Body of pancreas (tissue), 4 donors: ENCODE measurements at regions not wholly inside any gene's neighbourhood (a gene's known extent, or its start where the extent isn't known, plus 50 kb on each side); places are given as distances from the start of the nearest gene placed in this dataset.

Source experiments
- ATAC-seq: fragments of 150-250 bp; one replicate; pipeline ENCODE4 v1.9.1; 2016
- DNase-seq, 4 donors: peaks; one replicate each; pipeline ENCODE4 v3.0.0-alpha.2; 2019
- H3K27ac ChIP-seq, 4 donors: fragments of 200-600 bp; sonication (generic); 1 replicate in 3 of 4; 2 replicates in 1 of 4; pipeline versions ENCODE4 v1.5.1 to v1.6.1; 2016 to 2019; ENCODE audit warnings: mild to moderate bottlenecking in 1 of 4, mixed read lengths in 1 of 4, moderate library complexity in 1 of 4
- H3K27me3 ChIP-seq, 2 donors: fragments of 200-600 bp; sonication (generic); one replicate each; pipeline ENCODE4 v1.6.0; 2016; ENCODE audit warnings: mild to moderate bottlenecking in 1 of 2
- H3K36me3 ChIP-seq, 2 donors: fragments of 200-600 bp; sonication (generic); replicated peaks in 1 of 2; 2 replicates each; pipeline ENCODE4 v1.5.1; 2016; ENCODE audit warnings: low read depth in 2 of 2; ENCODE audit not compliant: insufficient read depth in 1 of 2
- H3K4me1 ChIP-seq: fragments of 200-600 bp; sonication (generic); one replicate; pipeline ENCODE4 v1.6.0; 2016
- H3K4me3 ChIP-seq, 2 donors: fragments of 200-600 bp; sonication (generic); 1 replicate in 1 of 2; 2 replicates in 1 of 2; pipeline ENCODE4 v1.5.1; 2016 to 2019
- H3K9me3 ChIP-seq, 3 donors: fragments of 200-600 bp; sonication (generic); 1 replicate in 2 of 3; 2 replicates in 1 of 3; pipeline ENCODE4 v1.5.1; 2016
- POLR2A ChIP-seq, 3 donors: fragments of 450-650 bp; IDR thresholded peaks; one replicate each; pipeline ENCODE4 v1.6.1; 2016; ENCODE audit warnings: antibody characterized with exemption in 3 of 3, mild to moderate bottlenecking in 2 of 3
- WGBS, 2 donors: methylation state at CpG; one replicate each; pipeline ENCODE4 v1.1.5; 2017; 5-methylcytosine and 5-hydroxymethylcytosine counted together
- intact Hi-C: fragments of 100-400 bp; cut with DNase I; formaldehyde crosslinking; loops from one replicate; pipeline ENCODE4 v1.15.1; 2023
- TF ChIP-seq, protein P1 (sequence below), 7 experiments: fragments of 450-650 bp in 4 of 7; fragments of 200-600 bp in 3 of 7; sonication (generic) in 3 of 7; IDR thresholded peaks; one replicate each; pipeline ENCODE4 v1.5.1; 2016 to 2019; ENCODE audit warnings: antibody characterized with exemption in 7 of 7

DNA sequence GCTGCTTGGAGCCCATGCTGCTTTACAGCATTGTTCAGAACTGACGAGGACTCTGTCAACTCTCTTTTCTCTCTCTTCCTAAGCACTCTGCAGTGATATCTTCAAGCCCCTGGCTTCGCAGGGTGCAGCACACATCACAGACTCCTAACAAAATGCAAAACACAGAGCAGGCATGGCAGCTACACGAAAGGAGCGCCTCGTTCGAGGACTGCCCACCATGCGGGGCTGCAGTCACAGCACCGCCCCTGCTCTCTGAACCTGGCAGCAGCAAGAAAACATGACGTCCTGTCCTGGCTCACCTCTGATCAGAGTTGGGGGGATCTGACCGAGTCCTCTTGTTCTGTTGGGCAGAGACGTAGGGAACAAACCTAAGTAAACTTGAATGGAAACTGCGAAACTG lies 281.7 kb downstream of the CDH26 start:
- ATAC-seq (no peak), DNase-seq (no peak)
- no peak overlapping the region for H3K27ac ChIP-seq
- H3K36me3 ChIP-seq = no peaks in the 10 kb centered on the region
- no peaks in the 10 kb centered on the region for H3K4me1 ChIP-seq
- TF ChIP-seq, protein P1, sequence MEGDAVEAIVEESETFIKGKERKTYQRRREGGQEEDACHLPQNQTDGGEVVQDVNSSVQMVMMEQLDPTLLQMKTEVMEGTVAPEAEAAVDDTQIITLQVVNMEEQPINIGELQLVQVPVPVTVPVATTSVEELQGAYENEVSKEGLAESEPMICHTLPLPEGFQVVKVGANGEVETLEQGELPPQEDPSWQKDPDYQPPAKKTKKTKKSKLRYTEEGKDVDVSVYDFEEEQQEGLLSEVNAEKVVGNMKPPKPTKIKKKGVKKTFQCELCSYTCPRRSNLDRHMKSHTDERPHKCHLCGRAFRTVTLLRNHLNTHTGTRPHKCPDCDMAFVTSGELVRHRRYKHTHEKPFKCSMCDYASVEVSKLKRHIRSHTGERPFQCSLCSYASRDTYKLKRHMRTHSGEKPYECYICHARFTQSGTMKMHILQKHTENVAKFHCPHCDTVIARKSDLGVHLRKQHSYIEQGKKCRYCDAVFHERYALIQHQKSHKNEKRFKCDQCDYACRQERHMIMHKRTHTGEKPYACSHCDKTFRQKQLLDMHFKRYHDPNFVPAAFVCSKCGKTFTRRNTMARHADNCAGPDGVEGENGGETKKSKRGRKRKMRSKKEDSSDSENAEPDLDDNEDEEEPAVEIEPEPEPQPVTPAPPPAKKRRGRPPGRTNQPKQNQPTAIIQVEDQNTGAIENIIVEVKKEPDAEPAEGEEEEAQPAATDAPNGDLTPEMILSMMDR (IDR thresholded peaks at IDR 0.05) = no peak
- TF ChIP-seq POLR2A (IDR thresholded peaks at IDR 0.05) = no peak
- 48 to 64% methylated on average over 12 of the region's 12 CpGs for WGBS, 2 donors
- H3K27me3 ChIP-seq = no peaks in the 10 kb centered on the region
- H3K4me3 ChIP-seq = no peak overlapping the region
- intact Hi-C loops = no loop called here
- H3K9me3 ChIP-seq = no peaks in the 10 kb centered on the region

DNA sequence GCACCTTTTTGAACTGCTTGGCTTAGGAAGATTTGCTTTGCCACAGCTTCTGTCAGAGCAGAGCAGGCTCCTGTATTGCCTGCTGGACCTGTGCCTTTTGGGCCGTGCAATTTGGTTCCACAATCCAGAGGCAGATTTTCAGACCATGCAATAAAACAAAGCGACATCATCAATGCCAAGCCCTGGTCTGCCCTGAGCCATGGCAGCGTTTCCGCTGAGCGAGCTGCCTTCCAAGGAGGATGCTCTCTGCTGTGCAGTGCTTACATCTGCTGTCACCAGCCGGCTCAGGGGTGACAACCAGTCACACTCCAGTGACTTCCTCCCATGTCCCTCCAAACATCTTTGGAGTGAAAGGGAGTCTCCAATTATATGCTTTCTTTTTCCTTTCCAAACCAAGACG lies 282.2 kb downstream of the CDH26 start:
- intact Hi-C loops = no loop called here
- Histone ChIP-seq H3K4me3 (no peak overlapping the region), H3K27ac (no peak overlapping the region), H3K4me1 (no peaks in the 10 kb centered on the region), H3K27me3 (no peaks in the 10 kb centered on the region), H3K36me3 (no peaks in the 10 kb centered on the region), H3K9me3 (no peaks in the 10 kb centered on the region)
- DNase-seq = no peak
- 61% methylated on average over 7 of the region's 7 CpGs for WGBS, 2 donors
- no peak for ATAC-seq
- no peak for TF ChIP-seq POLR2A (IDR thresholded peaks at IDR 0.05)
- TF ChIP-seq, protein P1 (IDR thresholded peaks at IDR 0.05) = no peak

DNA sequence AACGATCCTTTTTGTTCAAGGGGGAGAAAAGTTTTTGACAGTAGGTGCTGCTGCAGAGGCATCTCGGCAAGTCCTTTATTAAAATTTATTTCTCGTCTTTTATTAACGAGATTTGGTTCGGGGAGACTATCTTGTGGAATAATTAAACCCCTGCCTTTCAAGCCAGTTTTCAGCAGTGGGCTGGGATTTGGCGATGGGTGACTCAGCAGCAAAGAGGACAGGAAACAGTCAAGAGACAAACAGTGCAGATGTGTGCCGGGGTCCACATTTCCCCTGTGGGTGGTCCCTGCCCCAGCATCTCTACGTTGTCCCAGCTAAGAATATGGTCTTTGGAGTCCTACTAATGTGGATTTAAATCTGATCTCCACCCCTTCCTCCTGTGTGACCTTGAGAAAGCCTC lies 282.8 kb downstream of the CDH26 start:
- ATAC-seq (no peak), DNase-seq (no peak)
- no peak overlapping the region for H3K27ac ChIP-seq
- no peaks in the 10 kb centered on the region for H3K4me1 ChIP-seq
- TF ChIP-seq POLR2A (IDR thresholded peaks at IDR 0.05) = no peak
- TF ChIP-seq, protein P1 (IDR thresholded peaks at IDR 0.05) = no peak
- H3K4me3 ChIP-seq = no peak overlapping the region
- H3K9me3 ChIP-seq = no peaks in the 10 kb centered on the region
- 59 to 67% methylated on average over 8 of the region's 8 CpGs for WGBS, 2 donors
- H3K36me3 ChIP-seq = no peaks in the 10 kb centered on the region
- no peaks in the 10 kb centered on the region for H3K27me3 ChIP-seq
- intact Hi-C loops = no loop called here

DNA sequence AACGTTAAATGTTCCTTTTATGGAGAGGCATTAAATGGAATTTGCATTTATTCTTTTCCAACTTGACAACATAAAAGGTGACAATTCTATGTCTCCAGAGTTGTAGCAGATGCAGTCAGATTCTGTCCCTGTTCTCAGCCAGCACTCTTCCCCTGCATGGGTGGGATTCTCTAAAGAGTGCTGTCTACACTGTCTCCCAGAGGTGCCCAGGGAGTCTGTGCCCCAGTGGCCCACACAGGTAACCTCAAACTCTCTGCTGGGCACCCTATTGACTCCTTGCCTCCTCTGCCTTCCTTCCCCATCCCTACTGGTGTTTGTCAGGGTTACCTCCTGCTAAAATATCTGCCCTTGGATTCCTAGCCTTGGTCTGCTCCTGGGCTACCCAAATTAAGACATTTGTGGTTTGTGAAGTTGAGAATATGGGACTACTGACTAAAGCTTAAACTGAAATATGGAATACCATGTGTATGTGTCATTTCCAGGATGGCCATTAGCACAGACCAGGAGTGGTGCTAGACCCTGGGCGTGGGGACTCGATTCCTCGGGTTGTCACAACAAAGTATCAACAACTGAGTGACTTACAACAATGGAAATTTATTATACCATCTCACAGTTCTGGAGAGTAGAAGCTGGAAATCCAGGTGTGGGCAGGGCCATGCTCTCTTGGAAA lies 284.7 kb downstream of the CDH26 start:
- Histone ChIP-seq H3K9me3 (no peaks in the 10 kb centered on the region), H3K27me3 (no peaks in the 10 kb centered on the region), H3K4me3 (no peak overlapping the region), H3K27ac (no peak overlapping the region), H3K36me3 (no peaks in the 10 kb centered on the region), H3K4me1 (no peaks in the 10 kb centered on the region)
- ATAC-seq (no peak), DNase-seq (no peak)
- intact Hi-C loops = no loop called here
- no peak for TF ChIP-seq POLR2A (IDR thresholded peaks at IDR 0.05)
- TF ChIP-seq, protein P1 (IDR thresholded peaks at IDR 0.05) = no peak
- WGBS, 2 donors = 68 to 80% methylated on average over 4 of the region's 4 CpGs
